ENCODE measurements at regions not wholly inside any gene's neighbourhood (a gene's known extent, or its start where the extent isn't known, plus 50 kb on each side); places are given as distances from the start of the nearest gene placed in this dataset.

DNA sequence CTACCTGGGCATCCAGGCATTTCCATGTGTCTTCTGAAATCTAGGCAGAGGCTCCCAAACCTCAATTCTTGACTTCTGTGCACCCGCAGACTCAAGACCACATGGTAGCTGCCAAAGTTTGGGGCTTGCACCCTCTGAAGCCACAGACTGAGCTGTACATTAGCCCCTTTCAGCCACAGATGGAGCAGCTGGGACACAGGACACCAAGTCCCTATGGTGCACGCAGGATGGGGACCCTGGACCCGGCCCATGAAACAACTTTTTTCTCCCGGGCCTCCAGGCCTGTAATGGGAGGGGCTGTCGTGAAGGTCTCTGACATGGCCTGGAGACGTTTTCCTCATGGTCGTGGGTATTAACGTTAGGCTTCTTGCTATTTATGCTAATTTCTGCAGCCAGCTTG, 330.0 kb downstream of the RERGL start (continued):
- TF ChIP-seq ELF1 (IDR thresholded peaks at IDR 0.05): no peak
